OCI-M1 (cell line): ENCODE measurements at regions not wholly inside any gene's neighbourhood (a gene's known extent, or its start where the extent isn't known, plus 50 kb on each side); places are given as distances from the start of the nearest gene placed in this dataset.
"Not testable (repeated sequence)": the region's sequence is repeated elsewhere in the genome, so short reads cannot be mapped to it uniquely, and the experiment has no call there.

Experiments
- DNase-seq: peaks from one replicate; lab custom pipeline; 2025; lab: John Stamatoyannopoulos, UW

DNA sequence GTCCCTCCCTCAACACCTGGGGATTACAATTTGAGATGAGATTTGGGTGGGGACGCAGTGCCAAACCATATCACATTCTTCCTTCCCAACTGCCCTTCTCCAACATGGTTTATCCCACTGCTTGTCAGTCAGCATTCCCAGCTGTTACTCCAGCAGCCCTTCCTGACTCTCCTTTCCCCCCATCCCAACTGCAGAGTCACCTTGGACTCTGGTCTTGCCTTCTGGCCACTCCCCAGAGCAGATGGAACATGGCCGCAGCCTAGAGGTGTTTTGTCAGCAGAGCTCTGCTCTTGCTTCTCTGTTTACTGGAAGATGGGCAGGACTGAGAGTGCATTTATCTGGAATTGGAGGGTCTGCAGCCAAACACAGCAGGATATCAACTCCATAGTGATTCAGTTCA, 51.2 kb upstream of the MEX3C start:
- no peak for DNase-seq

DNA sequence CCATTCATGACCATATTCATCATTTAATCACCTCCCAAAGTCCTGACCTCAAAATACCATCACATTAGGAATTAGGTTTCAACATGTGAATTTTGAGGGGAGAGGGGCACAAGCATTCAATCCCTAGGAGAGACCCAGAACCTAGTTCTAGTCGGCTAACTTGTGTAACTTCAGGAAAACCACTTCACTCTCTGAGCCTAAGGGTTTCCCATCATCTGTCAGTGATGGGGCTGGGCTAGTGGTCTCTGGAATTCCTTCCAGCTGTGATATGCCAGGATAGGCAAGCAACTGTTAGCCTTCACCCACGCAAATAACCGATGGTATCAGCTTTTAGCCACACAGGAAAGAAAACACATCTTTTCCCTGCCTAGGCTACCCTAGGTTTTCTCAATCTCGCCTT, 52.5 kb upstream of the MEX3C start:
- DNase-seq, result no peak

DNA sequence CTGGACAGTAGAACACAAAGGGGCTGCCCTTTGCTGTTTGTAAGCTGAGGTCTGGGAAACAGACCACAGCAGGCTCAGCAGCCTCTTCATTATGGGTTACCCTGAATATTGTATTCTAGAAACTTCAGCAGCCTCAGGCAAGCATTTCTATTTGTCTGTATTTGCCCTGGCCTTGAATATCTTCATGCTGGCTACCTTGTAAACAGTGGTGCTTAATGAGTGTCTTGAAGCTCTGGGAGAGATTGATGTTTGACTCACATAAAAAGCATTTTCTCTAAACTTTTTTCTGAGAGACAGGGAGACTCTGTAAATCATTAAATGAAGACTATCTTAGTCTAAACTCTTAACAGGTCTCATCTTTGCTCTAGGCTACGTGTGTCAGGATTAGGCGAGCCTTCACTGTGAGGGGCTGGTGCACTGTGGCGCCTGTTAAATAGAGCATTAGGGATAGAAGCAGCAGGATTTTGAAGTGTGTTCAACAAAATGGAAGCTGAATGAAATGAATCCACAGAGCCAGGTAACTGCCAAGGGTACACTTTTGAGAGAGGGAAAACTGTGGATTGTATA, 53.1 kb upstream of the MEX3C start:
- DNase-seq, result no peak

DNA sequence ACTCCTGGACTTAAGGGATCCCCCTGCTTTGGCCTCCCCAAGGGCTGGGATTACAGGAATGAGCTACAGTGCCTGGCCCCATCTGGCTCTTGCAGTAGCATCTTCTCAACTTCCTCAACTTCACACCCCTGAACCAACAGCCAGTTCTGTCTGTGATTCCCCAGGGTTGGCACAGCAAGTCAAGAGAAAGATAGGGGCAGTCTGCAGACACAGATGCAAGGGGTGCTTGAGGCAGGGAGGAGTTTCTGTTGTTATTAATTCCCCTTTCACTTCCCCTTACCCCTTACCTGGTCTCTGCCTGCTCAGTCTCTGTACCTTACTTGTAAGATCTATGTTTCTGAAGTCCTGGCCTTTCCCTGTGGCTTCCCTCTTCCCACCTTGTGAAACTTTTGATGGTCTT, 54.1 kb upstream of the MEX3C start:
- DNase-seq, result no peak

DNA sequence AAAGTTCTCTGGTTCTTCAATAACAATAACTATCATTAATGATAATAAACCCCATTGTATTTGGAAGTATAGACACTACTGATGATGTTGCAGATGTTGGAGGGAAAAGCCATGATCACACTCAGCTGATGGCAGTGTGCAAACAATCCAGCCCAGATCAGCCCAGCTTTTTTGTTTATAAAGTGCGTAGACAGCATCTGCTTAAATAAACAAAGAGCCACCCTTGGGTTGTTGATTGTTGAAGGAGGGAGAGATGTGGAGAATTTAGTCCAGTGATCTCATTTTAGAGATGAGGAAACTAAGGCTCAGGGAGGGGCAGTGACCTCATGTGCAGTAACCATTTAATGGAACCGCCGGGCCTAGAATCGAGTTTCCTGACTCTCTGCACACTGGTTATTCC, 56.0 kb upstream of the MEX3C start:
- DNase-seq, result no peak

DNA sequence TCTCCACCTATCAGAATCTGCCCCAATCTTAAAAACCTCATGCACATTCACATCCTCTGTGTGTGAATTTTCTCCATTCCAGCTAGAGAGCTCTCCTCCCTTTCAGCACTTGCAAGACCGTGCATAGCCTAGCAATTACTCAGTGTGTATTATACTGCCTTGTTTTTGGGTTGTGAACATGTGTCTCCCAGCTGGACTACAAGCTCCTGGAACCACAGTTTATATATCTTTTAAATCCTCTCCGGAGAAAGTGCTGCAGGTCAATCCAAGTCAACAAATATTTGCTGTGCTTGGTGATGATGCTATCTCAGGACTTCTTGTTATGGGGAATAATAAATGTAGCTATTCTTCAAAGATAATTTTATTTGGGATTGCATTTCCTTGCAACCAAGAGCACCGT, 58.2 kb upstream of the MEX3C start:
- no peak for DNase-seq

DNA sequence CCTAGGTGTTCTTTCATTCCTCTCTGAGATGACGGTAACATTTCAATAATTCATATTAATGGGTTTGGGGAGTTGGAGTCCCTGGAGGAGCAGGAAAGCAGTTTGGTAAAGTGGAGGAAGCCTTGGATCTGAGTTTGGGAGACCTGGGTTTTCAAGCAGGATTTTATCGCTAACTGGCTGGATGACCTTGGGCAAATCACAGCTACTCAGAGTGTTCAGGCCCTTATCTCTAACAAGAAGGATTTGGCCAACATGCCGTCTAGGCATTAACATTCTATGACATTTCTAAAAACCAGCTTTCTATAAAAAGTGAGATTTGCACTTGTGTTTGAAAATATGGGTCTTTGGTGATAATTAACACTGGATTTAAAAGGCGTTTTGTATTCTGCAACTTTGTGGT, 59.7 kb upstream of the MEX3C start:
- no peak for DNase-seq

DNA sequence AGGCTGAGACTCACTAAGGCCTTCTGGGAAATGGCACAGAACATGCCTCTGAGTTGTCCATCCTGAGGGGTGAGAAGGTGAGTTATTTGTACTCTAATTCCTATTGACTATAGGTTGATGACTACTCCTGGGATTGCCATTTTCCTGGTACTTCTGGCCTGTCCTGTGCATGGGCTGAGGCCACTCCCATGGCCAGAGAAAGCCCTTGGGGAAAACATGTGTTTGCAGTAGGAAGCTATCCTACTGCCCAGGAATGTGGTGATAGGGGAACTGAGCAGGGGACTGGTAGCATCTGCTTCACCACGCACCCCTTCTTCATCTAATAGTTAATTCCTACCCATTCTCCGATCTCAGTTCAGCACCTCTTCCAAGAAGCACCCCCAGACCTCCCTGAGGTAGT, 62.6 kb upstream of the MEX3C start:
- DNase-seq, result no peak

DNA sequence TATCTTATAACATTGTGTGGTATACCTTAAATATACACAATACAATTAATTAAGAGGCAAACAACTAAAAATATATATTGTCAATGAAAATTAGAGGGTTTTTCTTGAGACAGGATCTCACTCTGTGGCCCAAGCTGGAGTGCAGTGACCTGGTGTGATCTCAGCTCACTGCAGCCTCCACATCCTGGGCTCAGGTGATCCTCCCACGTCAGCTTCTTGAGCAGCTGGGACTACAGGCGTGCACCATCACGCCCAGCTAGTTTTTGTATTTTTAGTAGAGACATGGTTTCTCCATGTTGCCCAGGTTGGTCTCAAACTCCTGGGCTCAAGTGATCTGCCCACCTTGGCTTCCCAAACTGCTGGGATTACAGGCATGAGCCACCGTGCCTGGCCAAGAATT, 68.6 kb upstream of the MEX3C start:
- DNase-seq, result not testable (repeated sequence)

DNA sequence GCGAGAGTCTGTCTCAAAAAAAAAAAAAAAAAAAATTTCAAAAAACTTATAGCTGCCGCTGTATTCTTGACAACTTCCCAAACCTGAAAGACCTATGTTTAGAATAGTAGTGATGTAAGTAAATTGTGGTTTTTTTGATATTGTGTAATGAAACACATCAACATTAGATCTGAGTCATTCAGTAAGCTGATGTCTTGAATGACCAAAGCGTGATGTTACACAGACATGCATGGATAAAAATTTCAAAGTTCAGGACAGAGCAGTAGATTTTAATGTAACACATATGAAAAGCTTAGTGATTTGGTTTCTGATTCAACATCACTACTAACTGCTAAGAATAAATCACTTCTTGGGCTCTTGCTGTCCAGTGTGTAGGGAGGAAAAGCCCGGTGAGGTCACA, 69.3 kb upstream of the MEX3C start:
- DNase-seq, result peak; percentile 19

DNA sequence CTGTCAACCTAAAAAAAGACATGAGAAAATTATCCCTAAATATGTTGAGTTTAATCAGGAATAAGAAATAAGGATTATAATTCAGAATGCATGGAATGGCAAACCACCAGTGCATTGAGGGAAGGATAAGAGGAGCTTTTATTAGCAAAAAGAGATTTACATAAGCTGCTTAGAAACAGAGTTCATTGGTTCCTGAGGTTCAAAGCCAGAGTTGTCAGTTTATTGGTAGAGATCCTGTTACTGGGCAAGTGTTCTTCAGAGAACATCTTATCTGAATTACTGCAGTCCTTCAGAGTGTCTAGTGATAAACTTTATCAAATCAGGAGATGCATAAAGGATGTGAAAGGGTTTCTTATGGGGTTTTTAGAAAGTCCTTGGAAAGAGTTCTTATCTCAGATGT, 76.0 kb upstream of the MEX3C start:
- DNase-seq, result peak; percentile 49

DNA sequence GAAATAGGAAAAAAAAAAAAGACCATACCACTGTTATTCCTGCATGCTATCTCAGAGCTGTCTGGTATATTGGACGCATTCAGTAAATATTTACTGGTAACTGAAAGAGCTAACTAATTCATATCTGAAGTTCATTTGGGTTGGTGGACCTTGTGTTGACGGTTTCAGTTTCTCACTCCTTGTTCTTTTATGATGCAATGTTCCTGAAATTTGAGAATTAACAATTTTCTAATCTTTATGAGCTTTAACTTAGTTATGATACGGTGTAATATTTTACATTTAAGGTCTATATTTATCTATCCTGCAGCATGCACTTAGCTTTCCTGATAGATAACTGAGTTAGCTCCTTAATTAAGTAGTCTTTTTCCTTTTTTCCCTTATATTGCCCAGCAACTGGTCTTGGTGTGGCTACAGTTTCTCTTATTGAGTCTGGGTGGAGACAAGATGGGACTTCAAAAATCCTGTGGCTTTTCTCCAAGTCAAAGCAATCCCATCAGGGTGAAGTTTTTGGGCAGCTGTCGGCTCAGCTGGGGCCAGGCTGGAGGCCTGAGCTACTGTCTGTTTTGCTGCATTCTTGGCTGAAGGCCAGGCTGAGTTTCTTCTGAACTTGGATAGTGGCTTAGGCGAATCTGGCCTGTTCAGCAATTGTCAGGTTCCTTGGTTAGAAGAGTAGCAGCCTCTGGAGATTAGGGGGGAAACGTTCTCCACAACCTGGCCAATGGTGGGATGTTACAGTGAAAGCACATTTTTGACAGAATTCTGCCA, 78.4 kb upstream of the MEX3C start:
- peak; percentile 64 for DNase-seq

DNA sequence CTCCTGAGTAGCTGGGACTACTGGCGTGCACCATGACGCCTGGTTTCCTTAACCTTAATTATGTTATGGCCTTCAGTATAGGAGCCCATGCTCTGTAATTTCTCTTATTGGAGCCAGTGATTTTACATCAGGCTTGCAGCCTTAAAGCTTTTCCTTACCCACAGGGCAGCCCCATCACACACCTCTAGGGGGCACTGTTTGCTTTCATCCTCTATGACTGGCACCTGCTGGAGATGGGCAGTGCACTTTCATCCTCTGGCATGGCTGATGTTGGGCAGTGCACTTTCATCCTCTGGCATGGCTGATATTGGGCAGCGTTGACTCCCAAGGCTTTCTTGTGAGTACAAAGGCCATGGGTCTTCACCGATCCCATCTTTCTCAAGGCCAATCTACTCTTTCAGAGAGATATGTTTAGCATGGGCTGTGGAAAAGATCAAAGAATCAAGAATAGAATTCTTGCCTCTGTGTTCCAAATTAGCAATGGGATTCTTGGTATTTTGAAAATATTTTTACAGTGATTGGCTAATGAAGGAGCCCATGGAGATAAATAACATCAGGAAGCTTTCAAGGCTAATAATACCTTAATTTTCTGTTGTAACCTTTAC, 80.7 kb upstream of the MEX3C start:
- DNase-seq, result peak; percentile 81

DNA sequence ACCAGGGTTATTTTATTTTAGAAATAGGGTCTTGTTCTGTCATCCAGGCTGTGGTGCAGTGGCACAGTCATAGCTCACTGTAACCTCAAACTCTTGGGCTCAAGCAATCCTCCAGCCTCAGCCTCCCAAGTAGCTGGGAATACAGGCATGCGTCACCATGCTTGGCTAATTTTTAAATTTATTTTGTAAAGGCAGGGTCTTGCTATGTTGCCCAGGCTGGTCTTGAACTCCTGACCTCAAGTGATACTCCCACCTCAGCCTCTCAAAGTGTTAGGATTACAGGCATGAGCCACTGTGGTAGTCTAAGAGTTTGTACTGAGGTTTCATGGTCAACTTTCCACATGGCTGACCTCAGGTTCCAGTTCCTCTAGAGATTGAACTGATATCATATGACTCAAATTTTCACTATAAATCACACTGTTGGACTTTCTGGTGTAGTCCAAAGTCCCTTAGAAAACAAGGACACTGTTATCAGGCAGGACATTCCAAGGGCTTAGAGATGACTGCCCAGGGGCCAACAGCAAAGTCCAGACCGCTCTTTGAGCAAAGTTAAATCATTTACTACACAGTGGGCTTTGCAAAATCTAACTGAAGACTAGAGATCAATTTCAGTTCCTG, 82.0 kb upstream of the MEX3C start:
- DNase-seq, result peak; percentile 6

DNA sequence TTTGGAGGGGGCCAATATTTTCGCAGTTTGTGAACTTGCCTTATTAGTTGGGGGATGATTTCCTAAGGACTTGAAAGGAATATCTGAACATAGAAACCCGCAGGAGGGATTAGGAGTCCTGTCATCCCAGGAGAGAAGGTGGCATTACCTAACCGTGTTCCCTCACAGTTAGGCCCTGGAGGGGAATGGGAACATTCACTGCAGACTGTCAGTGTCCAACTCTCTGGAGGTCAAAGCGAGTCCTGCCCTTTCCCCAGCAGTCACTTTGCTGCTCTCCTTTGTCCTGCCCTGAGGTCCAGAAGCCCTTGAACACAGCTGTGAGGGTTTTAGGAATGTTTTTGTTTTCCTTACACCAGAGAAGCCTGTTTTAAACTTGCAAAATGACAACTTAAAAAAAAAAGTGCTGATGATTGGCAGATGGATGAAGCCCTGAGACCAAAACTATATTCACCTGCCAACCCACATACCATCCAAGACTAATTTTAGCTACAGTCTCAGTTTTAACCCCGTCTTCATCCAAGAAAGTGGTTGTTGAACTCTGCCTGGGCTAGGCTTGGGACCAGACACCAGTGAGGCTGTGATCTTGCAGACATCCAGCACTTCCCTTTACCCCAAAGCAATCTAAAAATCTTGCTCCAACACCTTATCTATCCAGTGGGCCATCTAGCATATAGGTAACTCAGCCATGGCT, 90.5 kb upstream of the MEX3C start:
- no peak for DNase-seq

DNA sequence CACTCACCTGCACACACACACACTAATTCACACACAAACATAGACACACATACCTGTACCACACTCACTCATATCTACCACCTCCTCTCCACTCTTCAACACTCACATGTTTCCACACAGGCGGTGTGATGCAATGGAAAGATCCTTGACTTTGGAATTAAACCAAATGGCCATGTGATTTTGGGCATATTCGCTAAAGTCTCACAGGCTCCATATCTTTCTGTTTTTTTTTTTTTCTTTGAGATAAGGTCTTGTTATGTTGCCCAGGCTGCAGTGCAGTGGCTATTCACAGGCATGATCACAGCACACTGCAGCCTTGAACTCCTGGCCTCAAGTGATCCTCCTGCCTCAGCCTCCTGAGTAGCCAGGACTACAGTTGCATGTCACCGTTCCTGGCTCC, 91.1 kb upstream of the MEX3C start:
- DNase-seq, result no peak

DNA sequence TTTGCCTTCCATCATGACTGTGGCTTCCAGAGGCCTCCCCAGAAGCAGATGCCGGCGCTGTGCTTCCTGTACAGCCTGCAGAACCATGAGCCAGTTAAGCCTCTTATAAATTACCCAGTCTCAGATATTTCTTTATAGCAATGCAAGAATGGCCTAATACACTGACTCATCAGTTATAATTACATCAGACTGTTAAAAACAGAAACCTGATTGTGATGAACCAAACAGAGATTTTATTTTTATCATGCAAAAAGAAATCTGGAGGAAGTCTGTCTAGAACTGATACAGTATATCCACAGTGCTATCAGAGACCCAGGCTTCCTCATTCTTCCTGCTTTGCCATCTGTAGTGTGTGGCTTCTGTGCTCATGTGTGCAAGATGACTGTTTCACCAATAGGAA, 93.4 kb upstream of the MEX3C start:
- DNase-seq, result peak; percentile 77

DNA sequence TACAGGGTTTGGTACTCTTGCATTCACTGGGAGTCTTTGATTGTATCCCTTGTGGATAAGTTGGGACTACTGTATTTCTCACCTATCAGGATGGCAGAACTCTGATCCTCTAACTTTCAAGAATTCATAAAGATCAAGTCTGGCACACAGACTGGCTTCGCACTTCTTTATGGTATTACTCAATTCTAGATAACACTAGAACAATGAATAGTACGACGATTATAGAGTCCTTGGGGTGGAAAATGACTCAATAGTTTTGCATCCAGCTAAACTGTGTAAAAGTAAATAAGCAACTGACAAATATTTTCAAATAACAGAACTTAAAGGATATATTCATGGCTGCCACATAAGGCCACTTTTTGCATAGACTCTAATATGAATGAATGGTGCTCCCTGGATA, 103.4 kb upstream of the MEX3C start:
- DNase-seq, result no peak

DNA sequence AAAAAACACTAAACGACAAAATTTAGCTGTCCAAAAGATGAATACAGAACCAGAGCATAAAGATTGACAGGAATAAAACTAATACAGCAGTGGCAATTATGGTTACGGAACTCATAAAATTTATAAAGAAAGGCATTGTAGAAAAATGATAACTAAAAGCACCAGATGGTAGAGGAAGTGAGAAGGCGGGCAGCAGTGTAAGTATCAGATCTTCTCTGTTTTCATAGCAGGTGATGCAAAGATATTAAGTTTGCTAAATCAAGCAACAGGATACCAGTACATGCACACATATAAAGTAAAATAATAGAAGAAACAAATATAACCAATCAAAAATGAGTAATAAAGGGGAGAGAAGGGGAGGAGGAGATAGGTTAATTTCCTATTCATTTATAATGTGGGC, 103.9 kb upstream of the MEX3C start:
- no peak for DNase-seq

DNA sequence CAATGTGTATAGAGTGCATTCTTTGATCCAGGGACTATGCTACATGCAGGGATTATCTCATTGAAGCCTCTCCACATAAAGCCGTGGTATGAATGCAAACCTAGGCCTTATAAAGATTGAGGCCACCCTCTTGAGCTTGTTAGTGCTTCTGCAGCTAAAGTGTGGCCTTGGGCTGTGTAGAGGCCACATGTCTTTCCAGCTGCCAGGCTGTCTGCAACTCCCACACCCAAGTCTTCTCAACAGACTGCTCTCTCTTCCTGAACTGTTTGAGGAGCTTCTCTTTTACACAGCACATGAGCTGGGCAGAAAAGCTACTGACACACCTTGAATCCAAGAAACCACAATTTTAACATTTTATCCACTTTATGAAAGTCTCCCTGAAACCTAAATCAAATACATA, 119.2 kb upstream of the MEX3C start:
- no peak for DNase-seq

DNA sequence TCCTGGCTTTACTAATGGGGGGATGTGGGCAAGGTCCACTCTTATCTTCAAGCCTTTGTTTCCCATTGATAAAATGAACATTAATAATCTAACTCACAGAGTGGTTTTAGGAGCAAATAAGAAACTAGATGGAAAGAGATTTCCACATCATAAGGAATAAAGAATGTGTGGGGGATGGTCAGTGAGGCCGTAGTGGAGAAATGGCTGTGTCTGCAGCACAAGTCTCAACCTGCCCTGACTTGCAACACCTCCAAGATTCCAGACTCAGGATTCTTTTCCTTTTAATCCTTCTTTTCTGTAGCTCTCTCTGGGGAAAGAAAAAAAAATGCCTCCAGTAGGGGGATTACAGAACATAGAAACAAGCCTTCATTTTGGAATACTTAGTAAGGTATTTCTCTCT, 124.2 kb upstream of the MEX3C start:
- DNase-seq, result no peak

DNA sequence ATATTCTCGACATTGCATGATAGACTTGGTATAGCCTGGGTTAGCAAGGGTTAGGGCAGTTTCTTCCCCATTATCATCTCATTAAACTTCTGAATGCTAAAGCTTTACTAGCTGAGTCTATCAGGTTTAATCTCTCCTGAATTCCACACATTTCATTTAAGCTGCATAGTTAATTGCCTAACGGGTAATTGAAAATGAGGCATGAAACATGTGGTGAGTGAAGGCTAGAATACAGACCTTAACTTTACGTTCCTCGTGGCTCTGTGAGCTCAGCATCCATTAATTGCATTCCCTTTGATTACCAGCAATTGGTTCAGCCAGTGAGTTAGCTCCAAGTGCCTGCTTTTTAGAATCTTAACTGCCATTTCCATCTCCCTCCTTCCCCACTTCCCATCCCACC, 126.5 kb upstream of the MEX3C start:
- no peak for DNase-seq

DNA sequence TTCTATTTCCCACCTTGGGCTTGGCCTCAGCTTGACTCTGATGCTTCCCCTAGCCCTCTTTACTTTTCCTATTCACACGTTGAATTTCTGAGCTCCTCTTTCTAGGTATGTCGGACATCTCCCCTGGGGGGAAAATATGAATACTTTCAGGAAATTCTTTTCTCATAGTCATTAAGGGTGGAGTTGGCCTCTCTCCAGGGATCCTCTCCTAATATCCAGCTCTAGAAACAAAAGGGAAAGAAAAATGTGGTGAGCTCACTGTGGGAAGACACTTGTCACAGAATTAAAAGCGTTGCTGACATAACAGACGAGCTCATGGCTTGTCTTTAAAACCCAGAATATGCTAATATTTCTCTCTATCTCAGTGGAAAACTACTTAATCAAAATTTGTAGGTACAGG, 132.7 kb upstream of the MEX3C start:
- DNase-seq, result no peak
